Endodermal cell (in vitro differentiated cells): ENCODE measurements at regions not wholly inside any gene's neighbourhood (a gene's known extent, or its start where the extent isn't known, plus 50 kb on each side); places are given as distances from the start of the nearest gene placed in this dataset.

Experiments used
- DNase-seq: peaks from one replicate; pipeline ENCODE4 v3.0.0-alpha.2; 2017
- H3K27ac ChIP-seq: 2 replicates; pipeline ENCODE4 v1.5.1; 2013; ENCODE audit warnings: mild to moderate bottlenecking, low read depth, low read length, moderate library complexity
- H3K27me3 ChIP-seq: 2 replicates; pipeline ENCODE4 v1.6.1; 2013; ENCODE audit warnings: mild to moderate bottlenecking, low read length, moderate library complexity; ENCODE audit not compliant: insufficient read depth, control insufficient read depth, poor library complexity, severe bottlenecking
- H3K36me3 ChIP-seq: 2 replicates; pipeline ENCODE4 v1.7.0; 2013; ENCODE audit warnings: mild to moderate bottlenecking, low read length, moderate library complexity; ENCODE audit not compliant: control insufficient read depth, insufficient read depth
- H3K4me1 ChIP-seq: one replicate; pipeline ENCODE4 v1.7.0; 2013; ENCODE audit warnings: low read length; ENCODE audit not compliant: control insufficient read depth, insufficient read depth
- H3K4me3 ChIP-seq: 2 replicates; pipeline ENCODE4 v1.5.1; 2013; ENCODE audit warnings: mild to moderate bottlenecking, low read length, moderate library complexity
- H3K9ac ChIP-seq: 2 replicates; pipeline ENCODE4 v1.6.1; 2013; ENCODE audit warnings: mild to moderate bottlenecking, low read length, moderate library complexity; ENCODE audit not compliant: poor library complexity, severe bottlenecking; ENCODE audit errors: extremely low read depth
- H3K9me3 ChIP-seq: 2 replicates; pipeline ENCODE4 v1.6.1; 2013; ENCODE audit warnings: mild to moderate bottlenecking, low read length, moderate library complexity; ENCODE audit not compliant: control insufficient read depth
- H3K27ac Mint-ChIP-seq: 2 replicates; pipeline ENCODE4 v1.8.0; 2020; ENCODE audit warnings: mixed read lengths
- H3K27me3 Mint-ChIP-seq: 2 replicates; pipeline ENCODE4 v1.8.0; 2021; ENCODE audit warnings: mild to moderate bottlenecking, mixed read lengths; ENCODE audit not compliant: insufficient read depth
- H3K36me3 Mint-ChIP-seq: 2 replicates; pipeline ENCODE4 v1.8.0; 2020; ENCODE audit warnings: low read depth, mixed read lengths
- H3K4me1 Mint-ChIP-seq: 2 replicates; pipeline ENCODE4 v1.8.0; 2020; ENCODE audit warnings: mixed read lengths
- H3K4me3 Mint-ChIP-seq: 2 replicates; pipeline ENCODE4 v1.8.0; 2020; ENCODE audit warnings: mild to moderate bottlenecking, moderate library complexity, mixed read lengths
- H3K9me3 Mint-ChIP-seq: 2 replicates; pipeline ENCODE4 v1.8.0; 2020; ENCODE audit warnings: mild to moderate bottlenecking, mixed read lengths
- CTCF ChIP-seq: fragments of 200-600 bp; sonication (generic); conservative IDR thresholded peaks from 2 replicates; pipeline ENCODE4 v1.5.0; 2021; ENCODE audit warnings: antibody characterized with exemption, mild to moderate bottlenecking
- whole genome bisulfite sequencing, 2 experiments: methylation state at CpG; one replicate each; pipeline versions ENCODE4 v1.1.5 to v1.1.7; 2013; ENCODE audit warnings: missing lambda C conversion rate in 2 of 2, mixed read lengths in 1 of 2; ENCODE audit not compliant: insufficient coverage in 1 of 2, insufficient read length in 1 of 2; 5-methylcytosine and 5-hydroxymethylcytosine counted together

GRCh38 chr2:18282026-18282425 is 278.4 kb downstream of the RDH14 start:
- no peak overlapping the region for H3K4me3 Mint-ChIP-seq
- H3K4me1 ChIP-seq = peaks cover 2% of the 10 kb centered on the region
- H3K4me3 ChIP-seq = no peak overlapping the region
- TF ChIP-seq CTCF = no peak
- no peaks in the 10 kb centered on the region for H3K27me3 Mint-ChIP-seq
- no peaks in the 10 kb centered on the region for H3K4me1 Mint-ChIP-seq
- no peaks in the 10 kb centered on the region for H3K36me3 Mint-ChIP-seq
- no peak for DNase-seq
- H3K27ac ChIP-seq = no peak overlapping the region
- H3K9ac ChIP-seq = no peak overlapping the region
- H3K27ac Mint-ChIP-seq = no peak overlapping the region
- no peaks in the 10 kb centered on the region for H3K9me3 ChIP-seq
- H3K27me3 ChIP-seq = no peaks in the 10 kb centered on the region
- peaks cover 5% of the 10 kb centered on the region for H3K9me3 Mint-ChIP-seq
- H3K36me3 ChIP-seq = no peaks in the 10 kb centered on the region

GRCh38 chr2:18276583-18277075 is 283.8 kb downstream of the RDH14 start:
- Mint-ChIP-seq H3K36me3 (no peaks in the 10 kb centered on the region), H3K27ac (no peak overlapping the region), H3K4me1 (no peaks in the 10 kb centered on the region), H3K27me3 (no peaks in the 10 kb centered on the region), H3K9me3 (peaks cover 4% of the 10 kb centered on the region), H3K4me3 (no peak overlapping the region)
- no peak overlapping the region for H3K27ac ChIP-seq
- H3K9me3 ChIP-seq = peaks cover 9% of the 10 kb centered on the region
- H3K36me3 ChIP-seq = no peaks in the 10 kb centered on the region
- H3K27me3 ChIP-seq = no peaks in the 10 kb centered on the region
- no peak overlapping the region for H3K9ac ChIP-seq
- TF ChIP-seq CTCF = no peak
- DNase-seq = no peak
- H3K4me3 ChIP-seq = no peak overlapping the region
- 92 to 95% methylated on average over 4 of the region's 4 CpGs for WGBS, 2 experiments
- no peaks in the 10 kb centered on the region for H3K4me1 ChIP-seq

GRCh38 chr2:18273205-18273604 is 287.2 kb downstream of the RDH14 start:
- TF ChIP-seq CTCF = no peak
- peaks cover 9% of the 10 kb centered on the region for H3K9me3 ChIP-seq
- H3K9ac ChIP-seq = no peak overlapping the region
- Mint-ChIP-seq H3K36me3 (no peaks in the 10 kb centered on the region), H3K9me3 (peaks cover 4% of the 10 kb centered on the region), H3K4me1 (no peaks in the 10 kb centered on the region), H3K27ac (no peak overlapping the region), H3K4me3 (no peak overlapping the region), H3K27me3 (no peaks in the 10 kb centered on the region)
- H3K4me3 ChIP-seq = no peak overlapping the region
- H3K27me3 ChIP-seq = no peaks in the 10 kb centered on the region
- DNase-seq = no peak
- H3K27ac ChIP-seq = no peak overlapping the region
- no peaks in the 10 kb centered on the region for H3K4me1 ChIP-seq
- no peaks in the 10 kb centered on the region for H3K36me3 ChIP-seq
